ENCODE measurements at regions not wholly inside any gene's neighbourhood (a gene's known extent, or its start where the extent isn't known, plus 50 kb on each side); places are given as distances from the start of the nearest gene placed in this dataset.
A peak's percentile ranks its signal among the peaks of the same experiment; 100 is the strongest.

GRCh38 chr5:2581418-2581817 is 170.1 kb downstream of the IRX2 start:
- Histone ChIP-seq H3K4me1 (no peaks in the 10 kb centered on the region), H3K9me3 (no peaks in the 10 kb centered on the region), H3K36me3 (no peaks in the 10 kb centered on the region), H3K27ac (no peak overlapping the region), H3K4me3 (no peak overlapping the region), H3K27me3 (ENCODE audit: low read depth) (peaks cover 6% of the 10 kb centered on the region)
- TF ChIP-seq CTCF (IDR thresholded peaks at IDR 0.05), result no peak
- DNase-seq, result no peak
- intact Hi-C loops (cut with DNase I), result no loop called here
- ATAC-seq, result no peak

- Histone ChIP-seq H3K4me3 (no peak overlapping the region), H3K27ac (no peak overlapping the region), H3K9me3 (no peaks in the 10 kb centered on the region), H3K27me3 (ENCODE audit: low read depth) (peaks cover 6% of the 10 kb centered on the region), H3K4me1 (no peaks in the 10 kb centered on the region), H3K36me3 (no peaks in the 10 kb centered on the region)
- intact Hi-C loops (cut with DNase I), result no loop called here
- no peak for ATAC-seq
- TF ChIP-seq CTCF (IDR thresholded peaks at IDR 0.05), result no peak
- no peak for DNase-seq
These were observed 172.4 kb downstream of the IRX2 start for GRCh38 chr5:2579126-2579525.

- Histone ChIP-seq H3K4me1 (no peaks in the 10 kb centered on the region), H3K9me3 (no peaks in the 10 kb centered on the region), H3K27me3 (ENCODE audit: low read depth) (no peaks in the 10 kb centered on the region), H3K36me3 (no peaks in the 10 kb centered on the region), H3K27ac (no peak overlapping the region), H3K4me3 (no peak overlapping the region)
- no peak for TF ChIP-seq CTCF (IDR thresholded peaks at IDR 0.05)
- ATAC-seq (peak in 1 of 2 donors; percentile 27), DNase-seq (no peak)
- intact Hi-C loops (cut with DNase I), result no loop called here
These were observed 174.0 kb downstream of the IRX2 start for GRCh38 chr5:2577312-2578036.

GRCh38 chr5:2576823-2577222 is 174.7 kb downstream of the IRX2 start:
- DNase-seq, result no peak
- no peaks in the 10 kb centered on the region for H3K4me1 ChIP-seq
- no peaks in the 10 kb centered on the region for H3K9me3 ChIP-seq
- no peak overlapping the region for H3K4me3 ChIP-seq
- no peak overlapping the region for H3K27ac ChIP-seq
- H3K36me3 ChIP-seq, result no peaks in the 10 kb centered on the region
- no peak for ATAC-seq
- H3K27me3 ChIP-seq (ENCODE audit: low read depth), result no peaks in the 10 kb centered on the region
- intact Hi-C loops (cut with DNase I), result no loop called here
- TF ChIP-seq CTCF (IDR thresholded peaks at IDR 0.05), result no peak

GRCh38 chr5:2575871-2576270 is 175.6 kb downstream of the IRX2 start:
- DNase-seq, result no peak
- intact Hi-C loops (cut with DNase I), result no loop called here
- H3K27me3 ChIP-seq (ENCODE audit: low read depth), result no peaks in the 10 kb centered on the region
- no peaks in the 10 kb centered on the region for H3K36me3 ChIP-seq
- ATAC-seq, result no peak
- no peak overlapping the region for H3K4me3 ChIP-seq
- H3K9me3 ChIP-seq, result no peaks in the 10 kb centered on the region
- TF ChIP-seq CTCF (IDR thresholded peaks at IDR 0.05), result no peak
- H3K4me1 ChIP-seq, result no peaks in the 10 kb centered on the region
- no peak overlapping the region for H3K27ac ChIP-seq

Data from lower lobe of right lung (tissue), 2 donors.